Activated CD8-positive, alpha-beta memory T cell treated with anti-CD3 and anti-CD28 coated beads, Interleukin-2, amount 50 U/mL, for 24 hours (primary cell): ENCODE measurements at regions not wholly inside any gene's neighbourhood (a gene's known extent, or its start where the extent isn't known, plus 50 kb on each side); places are given as distances from the start of the nearest gene placed in this dataset.
"Not testable (repeated sequence)": the region's sequence is repeated elsewhere in the genome, so short reads cannot be mapped to it uniquely, and the experiment has no call there.

ENCODE experiments used
- DNase-seq: peaks from one replicate; pipeline ENCODE4 v3.0.0-alpha.2; 2020; ENCODE audit errors: extremely low read depth

- DNase-seq: no peak
Measured at GRCh38 chr7:113301983-113302382, 183.6 kb upstream of the SMIM30 start.

- DNase-seq: no peak
Measured at GRCh38 chr7:113301141-113301540, 182.8 kb upstream of the SMIM30 start.

- DNase-seq: no peak
Measured at GRCh38 chr7:113299748-113300147, 181.4 kb upstream of the SMIM30 start.

- DNase-seq: no peak
Measured at GRCh38 chr7:113298501-113298900, 180.1 kb upstream of the SMIM30 start.

GRCh38 chr7:113294750-113295149 is 176.4 kb upstream of the SMIM30 start:
- DNase-seq: no peak

GRCh38 chr7:113292105-113292504 is 173.8 kb upstream of the SMIM30 start:
- no peak for DNase-seq

- DNase-seq: no peak
Measured at GRCh38 chr7:113291058-113291457, 172.7 kb upstream of the SMIM30 start.

- no peak for DNase-seq
Measured at GRCh38 chr7:113289140-113289740, 170.9 kb upstream of the SMIM30 start.

- DNase-seq: no peak
Measured at GRCh38 chr7:113285411-113285810, 167.1 kb upstream of the SMIM30 start.

GRCh38 chr7:113283861-113284260 is 165.5 kb upstream of the SMIM30 start:
- no peak for DNase-seq

- DNase-seq: no peak
Measured at GRCh38 chr7:113282875-113283274, 164.5 kb upstream of the SMIM30 start.

GRCh38 chr7:113281223-113281622 is 162.9 kb upstream of the SMIM30 start:
- DNase-seq: no peak

- DNase-seq: no peak
Measured at GRCh38 chr7:113279256-113279655, 160.9 kb upstream of the SMIM30 start.

- no peak for DNase-seq
Measured at GRCh38 chr7:113270790-113271189, 152.4 kb upstream of the SMIM30 start.

- not testable (repeated sequence) for DNase-seq
Measured at GRCh38 chr7:113269592-113269991, 151.2 kb upstream of the SMIM30 start.

GRCh38 chr7:113268757-113269156 is 150.4 kb upstream of the SMIM30 start:
- no peak for DNase-seq

GRCh38 chr7:113267885-113268284 is 149.5 kb upstream of the SMIM30 start:
- DNase-seq: no peak

GRCh38 chr7:113267271-113267670 is 148.9 kb upstream of the SMIM30 start:
- DNase-seq: no peak

GRCh38 chr7:113263749-113264148 is 145.4 kb upstream of the SMIM30 start:
- DNase-seq: no peak

GRCh38 chr7:113263215-113263742 is 144.9 kb upstream of the SMIM30 start:
- not testable (repeated sequence) for DNase-seq

GRCh38 chr7:113256883-113257531 is 138.7 kb upstream of the SMIM30 start:
- DNase-seq: no peak

GRCh38 chr7:113247198-113247597 is 128.8 kb upstream of the SMIM30 start:
- DNase-seq: no peak

GRCh38 chr7:113246738-113247137 is 128.4 kb upstream of the SMIM30 start:
- no peak for DNase-seq

GRCh38 chr7:113232885-113233284 is 114.5 kb upstream of the SMIM30 start:
- DNase-seq: no peak
